Stimulated activated CD4-positive, alpha-beta T cell treated with anti-CD3 and anti-CD28 coated beads, TNF-alpha, amount 100 ng/mL, for 1 hour (primary cell): ENCODE measurements at regions not wholly inside any gene's neighbourhood (a gene's known extent, or its start where the extent isn't known, plus 50 kb on each side); places are given as distances from the start of the nearest gene placed in this dataset.
"Not testable (repeated sequence)": the region's sequence is repeated elsewhere in the genome, so short reads cannot be mapped to it uniquely, and the experiment has no call there.

Experiments used
- DNase-seq, 3 donors: peaks; one replicate each; pipeline ENCODE4 v3.0.0-alpha.2; 2020; ENCODE audit warnings: low read depth in 3 of 3, low spot score in 1 of 3

DNA sequence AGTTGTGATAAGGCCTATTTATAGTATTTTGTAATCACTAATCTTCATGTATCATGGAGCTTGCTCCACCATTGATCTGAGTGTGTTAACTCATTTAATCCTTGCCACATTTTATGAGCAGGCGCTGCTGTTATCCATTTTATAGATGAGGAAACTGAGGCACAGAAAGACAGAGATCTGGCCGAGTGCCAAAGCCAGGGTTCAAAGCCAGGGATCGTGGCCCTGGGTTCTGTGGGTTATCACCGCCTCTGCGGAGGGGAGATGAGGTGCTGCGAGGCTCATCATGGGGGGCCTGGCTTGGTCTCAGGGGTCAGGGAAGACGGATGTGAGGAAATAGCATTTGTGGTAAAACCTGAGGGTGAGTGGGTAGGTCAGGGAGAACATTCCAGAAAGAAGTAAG lies 193.9 kb downstream of the KLRB1 start:
- not testable (repeated sequence) for DNase-seq

DNA sequence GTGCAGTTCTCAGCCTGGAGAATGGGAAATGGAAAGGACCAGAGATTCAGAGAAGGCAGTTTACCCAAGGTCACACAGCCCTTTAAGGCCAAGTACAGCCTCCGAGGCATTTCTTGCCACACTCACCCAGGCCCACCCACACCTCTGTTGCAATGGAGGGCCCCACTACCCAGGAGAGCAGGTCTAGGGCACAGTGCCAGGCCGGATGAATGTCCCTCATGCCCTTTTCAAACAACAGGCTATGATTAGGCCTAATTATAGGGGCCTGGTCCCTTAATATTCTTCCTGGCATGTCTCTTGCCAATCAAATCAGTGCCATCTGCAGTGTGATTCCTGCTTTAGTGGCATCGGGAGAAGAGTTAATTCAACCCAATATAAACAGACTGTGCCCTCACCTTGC lies 195.3 kb downstream of the KLRB1 start:
- DNase-seq = not testable (repeated sequence)

DNA sequence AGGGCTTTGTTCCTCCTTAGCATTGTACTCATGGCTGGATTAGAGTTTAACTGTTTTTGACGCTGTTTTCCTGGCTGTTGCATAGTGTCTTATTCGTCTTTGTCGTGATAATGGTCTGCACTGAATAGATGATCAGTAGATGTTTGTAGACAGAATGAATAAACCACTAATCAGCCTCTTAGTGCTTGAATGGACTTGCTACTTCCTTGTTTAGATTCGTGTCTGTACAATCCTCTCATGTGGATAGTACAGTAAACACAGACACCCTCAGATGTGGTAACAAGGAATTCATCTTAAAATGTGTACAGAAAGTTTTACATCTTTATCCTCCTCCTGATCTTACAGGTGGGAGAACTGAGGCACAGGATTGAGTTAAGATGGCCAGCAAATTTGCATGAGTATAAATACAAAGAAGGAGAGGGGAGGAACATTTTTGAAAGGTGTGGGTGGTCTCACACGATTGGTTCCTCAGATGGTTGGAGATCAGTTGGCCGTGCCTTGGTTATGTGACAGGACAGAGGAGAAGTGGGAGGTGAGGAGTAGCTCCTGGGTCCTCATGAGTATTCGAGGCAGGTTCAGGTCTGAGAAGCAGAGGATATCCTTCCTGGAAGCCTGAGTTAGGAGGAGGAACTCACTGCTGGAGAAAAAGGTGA lies 196.0 kb downstream of the KLRB1 start:
- DNase-seq = not testable (repeated sequence)

DNA sequence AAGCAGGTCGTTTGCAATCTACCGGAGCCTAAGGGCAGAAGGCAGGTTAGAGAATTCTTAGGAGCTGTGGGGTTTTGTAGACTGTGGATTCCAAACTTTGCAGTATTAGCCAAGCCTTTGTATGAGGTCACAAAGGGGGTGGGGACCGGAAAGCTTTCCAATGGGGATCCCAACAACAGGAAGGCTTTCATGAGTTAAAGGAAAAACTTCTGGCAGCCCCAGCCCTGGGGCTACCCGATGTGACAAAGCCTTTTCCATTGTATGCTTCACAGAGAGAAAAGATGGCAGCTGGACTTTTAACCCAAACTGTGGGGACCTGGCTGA lies 199.2 kb upstream of the PZP start:
- DNase-seq = not testable (repeated sequence)

DNA sequence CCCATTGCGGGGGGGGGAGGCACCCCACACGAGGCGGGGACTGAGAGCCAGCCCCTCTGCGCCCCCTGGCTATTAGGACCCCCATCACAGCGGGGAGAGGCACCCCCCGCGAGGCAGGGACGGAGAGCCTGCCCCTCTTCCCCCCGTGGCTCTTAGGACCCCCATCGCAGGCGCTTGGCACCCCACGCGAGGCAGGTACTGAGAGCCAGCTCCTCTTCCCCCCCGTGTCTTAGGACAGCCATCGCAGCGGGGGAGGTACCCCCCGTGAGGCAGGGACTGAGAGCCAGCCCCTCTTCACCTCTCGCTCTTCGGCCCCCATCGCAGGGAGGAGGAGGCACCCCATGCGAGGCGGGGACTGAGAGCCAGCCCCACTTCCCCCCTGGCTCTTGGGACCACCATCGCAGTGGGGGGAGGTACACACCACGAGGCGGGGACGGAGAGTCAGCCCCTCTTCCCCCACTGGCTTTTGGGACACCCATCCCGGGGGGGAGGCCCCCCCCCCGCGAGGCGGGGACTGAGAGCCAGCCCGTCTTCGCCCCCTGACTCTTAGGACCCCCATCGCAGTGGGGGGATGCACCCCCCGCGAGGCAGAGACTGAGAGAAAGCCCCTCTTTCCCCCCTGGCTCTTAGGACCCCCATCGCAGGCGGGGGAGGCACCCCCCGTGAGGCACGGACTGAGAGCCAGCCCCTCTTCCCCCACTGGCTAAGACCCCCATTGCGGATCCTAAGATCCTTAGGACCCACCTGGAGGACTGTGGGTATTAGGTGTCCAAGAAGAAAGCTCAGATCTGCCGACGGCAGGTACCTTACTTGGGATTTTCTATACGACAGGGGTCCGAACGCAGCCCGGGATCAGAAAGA lies 198.6 kb upstream of the PZP start:
- no peak for DNase-seq

DNA sequence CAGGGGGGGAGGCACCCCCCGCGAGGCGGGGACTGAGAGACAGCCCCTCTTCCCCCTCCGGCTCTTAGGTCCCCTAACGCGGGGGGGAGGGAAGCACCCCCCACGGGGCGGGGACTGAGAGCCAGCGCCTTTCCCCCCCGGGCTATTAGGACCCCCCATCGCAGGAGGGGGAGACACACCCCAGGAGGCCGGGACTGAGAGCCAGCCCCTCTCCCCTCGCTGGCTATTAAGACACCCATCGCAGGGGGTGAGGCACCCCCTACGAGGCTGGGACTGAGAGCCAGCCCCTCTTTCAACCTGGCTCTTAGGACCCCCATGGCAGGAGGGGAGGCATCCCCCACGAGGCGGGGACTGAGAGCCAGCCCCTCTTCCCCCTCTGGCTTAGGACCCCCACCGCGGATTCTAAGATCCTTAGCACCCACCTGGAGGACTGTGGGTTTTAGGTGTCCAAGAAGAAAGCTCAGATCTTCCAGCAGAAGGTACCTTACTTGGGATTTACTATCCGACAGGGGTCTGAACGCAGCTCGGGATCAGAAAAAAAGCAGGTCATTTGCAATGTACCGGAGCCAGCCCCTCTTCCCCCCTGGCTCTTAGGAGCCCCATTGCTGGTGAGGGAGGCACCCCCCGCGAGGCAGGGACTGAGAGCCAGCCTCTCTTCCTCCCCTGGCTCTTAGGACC lies 197.8 kb upstream of the PZP start:
- DNase-seq = no peak

DNA sequence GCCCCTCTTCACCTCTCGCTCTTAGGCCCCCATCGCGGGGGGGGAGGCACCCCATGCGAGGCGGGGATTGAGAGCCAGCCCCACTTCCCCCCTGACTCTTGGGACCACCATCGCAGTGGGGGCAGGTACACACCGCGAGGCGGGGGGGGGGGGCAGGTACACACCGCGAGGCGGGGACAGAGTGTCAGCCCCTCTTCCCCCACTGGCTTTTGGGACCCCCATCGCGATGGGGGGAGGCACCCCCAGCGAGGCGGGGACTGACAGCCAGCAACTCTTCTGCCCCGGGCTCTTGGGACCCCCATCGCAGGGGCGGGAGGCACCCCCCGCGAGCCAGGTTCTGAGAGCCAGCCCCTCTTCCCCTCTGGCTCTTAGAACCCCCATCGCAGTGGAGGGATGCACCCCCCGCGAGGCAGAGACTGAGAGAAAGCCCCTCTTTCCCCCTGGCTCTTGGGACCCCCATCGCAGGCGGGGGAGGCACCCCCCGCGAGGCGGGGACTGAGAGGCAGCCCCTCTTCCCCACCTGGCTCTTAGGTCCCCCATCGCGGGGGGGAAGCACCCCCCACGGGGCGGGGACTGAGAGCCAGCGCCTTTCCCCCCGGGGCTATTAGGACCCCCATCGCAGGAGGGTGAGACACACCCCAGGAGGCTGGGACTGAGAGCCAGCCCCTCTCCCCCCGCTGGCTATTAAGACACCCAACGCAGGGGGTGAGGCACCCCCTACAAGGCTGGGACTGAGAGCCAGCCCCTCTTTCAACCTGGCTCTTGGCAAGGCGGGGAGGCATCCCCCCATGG lies 196.5 kb upstream of the PZP start:
- no peak for DNase-seq

DNA sequence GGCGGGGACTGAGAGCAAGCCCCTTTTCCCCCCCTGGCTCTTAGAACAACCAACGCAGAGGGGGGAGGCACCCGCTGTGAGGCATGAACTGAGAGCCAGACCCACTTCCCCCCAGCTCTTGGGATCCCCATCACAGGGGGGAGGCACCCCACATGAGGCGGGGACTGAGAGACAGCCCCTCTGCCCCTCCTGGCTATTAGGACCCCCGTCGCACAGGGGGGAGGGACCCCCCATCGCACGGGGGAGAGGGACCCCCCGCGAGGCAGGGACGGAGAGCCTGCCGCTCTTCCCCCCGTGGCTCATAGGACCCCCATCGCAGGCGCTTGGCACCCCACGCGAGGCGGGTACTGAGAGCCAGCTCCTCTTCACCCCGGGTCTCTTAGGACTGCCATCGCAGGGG lies 195.8 kb upstream of the PZP start:
- no peak for DNase-seq

DNA sequence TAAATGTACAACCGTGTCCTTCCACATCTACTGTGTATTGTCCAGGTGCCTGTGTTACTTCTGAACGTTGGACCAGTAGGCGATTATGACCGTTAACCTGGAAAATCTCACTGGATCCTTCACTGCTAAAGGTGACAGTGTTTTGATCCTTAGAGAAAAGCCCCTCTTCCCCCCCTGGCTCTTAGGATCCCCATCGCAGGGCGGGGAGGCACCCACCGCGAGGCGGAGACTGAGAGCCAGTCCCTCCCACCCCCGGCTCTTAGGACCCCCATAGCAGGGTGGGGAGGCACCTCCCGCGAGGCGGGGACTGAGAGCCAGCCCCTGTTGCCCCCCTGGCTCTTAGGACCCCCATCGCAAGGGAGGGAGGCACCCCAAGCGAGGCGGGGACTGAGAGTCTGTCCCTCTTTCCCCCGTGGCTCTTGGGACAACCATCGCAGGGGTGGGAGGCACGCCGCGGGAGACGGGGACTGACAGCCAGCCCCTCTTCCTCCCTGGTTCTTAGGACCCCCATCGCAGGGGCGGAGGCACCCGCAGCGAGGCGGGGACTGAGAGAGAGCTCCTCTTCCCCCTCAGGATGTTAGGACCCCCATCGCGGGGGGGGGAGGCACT lies 194.3 kb upstream of the PZP start:
- not testable (repeated sequence) for DNase-seq

DNA sequence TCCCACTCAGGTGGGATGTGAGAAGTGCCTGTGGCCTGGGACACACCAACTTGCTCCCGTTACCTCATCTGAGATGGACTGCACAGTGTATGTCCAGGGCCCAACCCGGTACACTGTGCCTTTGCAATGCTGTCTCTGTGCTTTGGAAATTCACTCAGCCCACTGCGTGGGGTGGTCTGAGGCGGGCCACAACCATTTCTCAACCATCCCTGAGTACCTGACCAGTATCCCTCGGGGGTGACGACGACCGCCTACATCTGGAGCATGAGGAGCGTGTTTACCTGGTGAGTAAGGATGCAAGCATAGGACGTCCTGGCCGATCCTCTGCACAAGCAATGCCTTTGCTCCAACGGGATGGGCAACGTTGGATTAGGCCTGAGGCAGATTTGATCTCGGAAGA lies 188.2 kb upstream of the PZP start:
- not testable (repeated sequence) for DNase-seq

DNA sequence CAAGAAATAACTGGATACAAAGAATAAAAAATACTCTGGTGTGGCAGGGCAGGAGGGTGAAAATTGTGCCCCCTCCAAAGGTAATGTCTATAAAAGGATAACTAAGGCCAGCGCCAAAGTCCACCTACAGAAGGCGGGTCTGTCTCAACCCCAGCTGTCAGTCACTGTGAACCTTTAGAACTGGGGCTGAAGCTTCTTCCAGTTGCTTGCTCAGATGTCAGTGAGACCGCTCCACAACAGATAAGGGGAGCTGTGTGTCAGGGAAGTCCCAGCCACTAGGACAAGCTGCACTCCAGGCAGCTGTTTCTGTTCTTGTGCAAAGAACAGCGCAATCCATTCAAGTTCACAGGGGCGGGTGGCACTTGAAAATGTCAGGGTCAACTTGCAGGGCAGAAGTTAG lies 187.0 kb upstream of the PZP start:
- not testable (repeated sequence) for DNase-seq

DNA sequence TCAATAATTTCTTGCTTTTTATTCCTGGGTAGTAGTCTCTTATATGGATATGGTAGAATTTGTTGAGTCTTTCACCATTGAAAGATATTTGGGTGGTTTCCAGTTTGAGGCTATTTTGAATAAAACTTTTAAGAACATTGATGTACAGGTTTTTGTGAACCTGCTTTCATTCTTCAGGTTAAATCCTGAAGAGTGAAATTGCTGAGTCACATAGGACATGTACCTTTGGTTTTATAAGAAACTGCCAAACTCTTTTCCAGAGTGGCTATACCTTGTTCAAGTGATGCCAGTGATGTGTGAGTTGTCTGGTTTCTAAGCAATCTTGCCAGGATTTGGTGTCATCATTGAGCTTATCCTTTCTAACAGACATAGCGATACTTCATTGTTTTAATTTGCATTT lies 184.6 kb upstream of the PZP start:
- DNase-seq = no peak

DNA sequence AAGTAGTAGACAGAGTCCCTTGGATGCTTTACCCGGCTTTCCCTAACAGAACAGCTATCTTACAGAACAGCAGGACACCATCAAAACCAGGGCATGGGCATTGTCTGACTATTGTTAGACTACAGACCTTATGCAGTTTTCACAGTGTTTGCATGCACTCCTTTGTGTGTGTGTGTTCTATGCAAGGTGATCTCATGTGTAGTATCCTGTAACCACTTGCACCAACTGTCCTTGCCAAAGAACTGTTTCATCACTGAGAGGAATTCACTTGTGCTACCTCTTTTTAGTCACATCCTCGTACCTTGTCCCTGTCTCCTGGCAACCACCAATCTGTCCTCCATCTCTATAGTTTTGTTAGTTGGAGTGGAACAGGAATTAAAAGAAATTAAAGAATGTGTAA lies 183.6 kb upstream of the PZP start:
- no peak for DNase-seq

DNA sequence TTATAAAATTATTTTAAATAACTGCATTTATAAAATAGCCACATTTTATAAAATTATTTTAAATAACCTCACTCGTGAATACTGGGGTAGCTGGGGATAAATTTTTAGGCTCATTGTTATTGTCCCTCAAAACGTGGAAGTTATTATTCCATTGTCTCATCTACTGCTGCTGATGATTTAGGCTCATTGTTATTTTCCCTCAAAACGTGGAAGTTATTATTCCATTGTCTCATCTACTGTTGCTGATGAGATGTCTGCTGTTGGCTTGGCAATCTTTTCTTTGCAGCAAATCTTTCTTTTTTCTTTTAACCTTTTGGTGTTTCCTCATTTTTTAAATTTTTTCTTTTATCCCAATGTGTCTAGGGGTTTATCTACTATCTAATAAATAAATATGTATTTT lies 182.6 kb upstream of the PZP start:
- DNase-seq = no peak

DNA sequence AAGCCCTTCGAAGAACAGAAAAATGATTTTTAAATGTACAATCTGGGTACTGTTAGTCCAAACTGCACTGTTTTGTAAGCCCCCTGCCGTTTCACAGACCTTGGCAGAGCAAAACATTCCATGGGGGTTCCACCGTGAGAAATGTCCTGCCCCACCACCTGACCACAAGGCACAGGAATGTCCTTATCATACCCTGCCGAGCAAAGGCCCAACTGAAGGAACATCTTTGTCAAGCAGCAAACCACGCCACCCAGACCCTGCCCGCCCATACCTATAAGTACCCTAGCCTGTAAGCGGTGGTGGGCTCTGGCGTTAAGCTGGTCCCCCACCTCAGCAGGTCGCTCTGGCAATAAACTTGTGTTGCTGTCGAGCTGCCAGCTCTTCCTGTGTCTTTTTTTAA lies 181.6 kb upstream of the PZP start:
- DNase-seq = no peak

DNA sequence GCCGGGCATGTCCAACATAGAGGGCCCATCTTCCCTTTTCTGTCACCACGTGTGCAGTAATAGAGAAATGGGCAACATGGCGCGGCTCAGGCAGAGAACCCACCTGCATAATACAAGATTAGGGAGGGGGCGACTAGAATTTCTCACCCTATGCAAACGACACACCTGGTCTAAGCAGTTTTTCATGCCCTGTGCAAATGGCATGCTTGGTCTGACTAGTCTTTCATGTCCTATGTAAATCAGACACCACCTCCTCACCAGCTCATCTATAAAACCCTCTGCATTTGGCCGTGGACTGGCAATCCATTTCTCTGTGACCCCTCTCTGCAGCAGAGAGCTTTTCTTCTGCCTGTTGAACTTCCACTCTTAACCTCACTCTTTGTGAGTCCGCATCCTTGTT lies 180.2 kb upstream of the PZP start:
- no peak for DNase-seq

DNA sequence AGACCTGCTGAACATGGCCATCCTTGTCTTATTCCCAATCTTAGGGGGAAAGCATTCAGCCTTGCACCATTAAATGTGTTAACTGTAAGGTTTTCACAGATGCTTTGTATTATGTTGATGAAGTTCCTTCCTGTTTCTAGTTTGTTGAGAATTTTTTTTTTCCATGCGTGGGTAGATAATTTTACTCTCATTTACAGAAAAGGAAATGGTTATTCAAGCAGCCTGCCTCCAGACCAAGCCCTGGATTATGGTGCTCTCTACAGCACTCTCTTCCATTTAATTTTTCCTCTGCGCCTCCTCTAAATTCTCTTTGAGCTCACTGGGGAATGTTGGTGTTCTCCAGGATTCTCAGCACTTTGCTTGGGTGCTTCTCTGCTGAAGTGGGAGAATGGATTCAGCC lies 179.3 kb upstream of the PZP start:
- no peak for DNase-seq

DNA sequence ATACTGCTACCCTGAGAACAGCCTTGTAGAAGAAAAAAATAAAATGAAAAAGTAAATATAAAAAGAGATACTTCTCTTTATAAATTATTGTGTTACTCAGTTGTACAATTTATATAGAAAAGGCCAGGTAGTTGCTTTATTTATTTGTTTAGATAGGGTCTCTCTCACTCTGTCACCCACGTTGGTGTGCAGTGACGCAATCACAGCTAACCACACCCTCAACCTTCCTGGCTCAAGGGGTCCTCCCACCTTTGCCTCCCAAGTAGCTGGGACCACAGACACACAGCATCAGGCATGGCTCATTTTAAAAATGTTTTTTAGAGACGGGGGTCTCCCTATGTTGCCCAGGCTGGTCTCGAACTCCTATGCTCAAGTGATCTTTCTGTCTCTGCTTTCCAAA lies 175.4 kb upstream of the PZP start:
- DNase-seq = no peak

DNA sequence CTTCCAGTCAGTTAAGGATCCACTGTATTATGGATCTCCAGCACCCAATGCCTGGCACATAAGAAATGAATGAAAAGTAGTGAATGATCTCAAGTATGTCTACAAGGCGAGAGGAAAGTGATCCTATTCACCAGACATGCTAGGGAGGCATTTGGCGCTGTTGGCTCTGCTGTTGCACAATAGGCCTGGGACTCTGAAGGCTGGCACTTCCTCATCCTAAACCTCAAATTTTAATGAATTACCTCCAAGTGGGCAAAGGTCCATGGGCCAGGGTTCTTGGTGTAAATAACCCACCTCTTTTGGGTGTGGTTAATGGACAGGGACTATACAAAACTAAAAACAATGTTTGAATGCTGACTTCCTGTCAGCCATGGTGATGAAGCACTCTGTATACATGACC lies 173.4 kb upstream of the PZP start:
- no peak for DNase-seq

DNA sequence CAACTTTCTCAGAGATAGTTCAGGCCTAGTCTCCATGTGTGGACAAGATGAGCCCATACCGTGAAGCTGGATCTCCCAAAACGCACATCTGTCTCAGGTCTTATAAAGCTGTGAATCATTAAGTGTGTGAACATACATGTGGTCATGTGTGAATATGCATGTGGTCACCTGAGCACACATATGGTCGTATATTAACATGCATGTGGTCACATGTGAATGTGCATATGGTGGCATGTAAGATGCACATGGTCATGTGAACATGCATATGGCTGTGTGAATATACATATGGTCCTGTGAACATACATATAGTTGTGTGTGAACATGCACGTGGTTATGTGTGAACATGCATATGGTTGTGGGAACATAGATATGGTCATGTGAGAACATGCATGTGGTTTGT lies 172.5 kb upstream of the PZP start:
- DNase-seq = no peak
